ENCODE measurements at regions not wholly inside any gene's neighbourhood (a gene's known extent, or its start where the extent isn't known, plus 50 kb on each side); places are given as distances from the start of the nearest gene placed in this dataset.

- Mint-ChIP-seq H3K9me3 (no peaks in the 10 kb centered on the region), H3K4me3 (no peak overlapping the region), H3K27me3 (no peaks in the 10 kb centered on the region), H3K27ac (no peak overlapping the region), H3K4me1 (no peaks in the 10 kb centered on the region), H3K36me3 (ENCODE audit: low read depth) (no peaks in the 10 kb centered on the region)
- ChIA-PET POLR2A (no interaction called here), CTCF (no interaction called here)
- ATAC-seq (ENCODE audit: low read depth) (no peak), DNase-seq (no peak)
- TF ChIP-seq CTCF (IDR thresholded peaks at IDR 0.05): no peak
- intact Hi-C loops (cut with micrococcal nuclease): no loop called here
These were observed 327.7 kb upstream of the NAALADL2 start for GRCh38 chr3:174531262-174531982.

- ChIA-PET POLR2A (no interaction called here), CTCF (no interaction called here)
- TF ChIP-seq CTCF (IDR thresholded peaks at IDR 0.05): no peak
- H3K27ac Mint-ChIP-seq: no peak overlapping the region
- no peaks in the 10 kb centered on the region for H3K27me3 Mint-ChIP-seq
- H3K9me3 Mint-ChIP-seq: no peaks in the 10 kb centered on the region
- no peak for DNase-seq
- intact Hi-C loops (cut with micrococcal nuclease): no loop called here
- ATAC-seq (ENCODE audit: low read depth): no peak
- no peaks in the 10 kb centered on the region for H3K36me3 Mint-ChIP-seq (ENCODE audit: low read depth)
- H3K4me3 Mint-ChIP-seq: no peak overlapping the region
- no peaks in the 10 kb centered on the region for H3K4me1 Mint-ChIP-seq
These were observed 326.9 kb upstream of the NAALADL2 start for GRCh38 chr3:174532216-174532615.

GRCh38 chr3:174532776-174533175 is 326.4 kb upstream of the NAALADL2 start:
- ChIA-PET CTCF (no interaction called here), POLR2A (no interaction called here)
- H3K27me3 Mint-ChIP-seq: no peaks in the 10 kb centered on the region
- TF ChIP-seq CTCF (IDR thresholded peaks at IDR 0.05): no peak
- H3K4me1 Mint-ChIP-seq: no peaks in the 10 kb centered on the region
- H3K27ac Mint-ChIP-seq: no peak overlapping the region
- no peak overlapping the region for H3K4me3 Mint-ChIP-seq
- ATAC-seq (ENCODE audit: low read depth) (no peak), DNase-seq (no peak)
- intact Hi-C loops (cut with micrococcal nuclease): no loop called here
- no peaks in the 10 kb centered on the region for H3K9me3 Mint-ChIP-seq
- no peaks in the 10 kb centered on the region for H3K36me3 Mint-ChIP-seq (ENCODE audit: low read depth)

- intact Hi-C loops (cut with micrococcal nuclease): no loop called here
- DNase-seq (no peak), ATAC-seq (ENCODE audit: low read depth) (no peak)
- H3K27me3 Mint-ChIP-seq: no peaks in the 10 kb centered on the region
- H3K4me3 Mint-ChIP-seq: no peak overlapping the region
- POLR2A ChIA-PET: no interaction called here
- H3K4me1 Mint-ChIP-seq: no peaks in the 10 kb centered on the region
- no peak overlapping the region for H3K27ac Mint-ChIP-seq
- H3K9me3 Mint-ChIP-seq: no peaks in the 10 kb centered on the region
- CTCF ChIA-PET: no interaction called here
- no peak for TF ChIP-seq CTCF (IDR thresholded peaks at IDR 0.05)
- no peaks in the 10 kb centered on the region for H3K36me3 Mint-ChIP-seq (ENCODE audit: low read depth)
These were observed 325.8 kb upstream of the NAALADL2 start for GRCh38 chr3:174533286-174533685.

GRCh38 chr3:174536319-174536718 is 322.8 kb upstream of the NAALADL2 start:
- POLR2A ChIA-PET: no interaction called here
- TF ChIP-seq CTCF (IDR thresholded peaks at IDR 0.05): no peak
- ATAC-seq (ENCODE audit: low read depth) (no peak), DNase-seq (no peak)
- no peak overlapping the region for H3K27ac Mint-ChIP-seq
- CTCF ChIA-PET: no interaction called here
- H3K36me3 Mint-ChIP-seq (ENCODE audit: low read depth): no peaks in the 10 kb centered on the region
- intact Hi-C loops (cut with micrococcal nuclease): no loop called here
- H3K27me3 Mint-ChIP-seq: no peaks in the 10 kb centered on the region
- no peaks in the 10 kb centered on the region for H3K9me3 Mint-ChIP-seq
- no peak overlapping the region for H3K4me3 Mint-ChIP-seq
- no peaks in the 10 kb centered on the region for H3K4me1 Mint-ChIP-seq

Measured in activated B cell treated with CpG ODN at 0.5 μM for 24 hours (primary cell).